HCT116 (cell line): ENCODE measurements at regions not wholly inside any gene's neighbourhood (a gene's known extent, or its start where the extent isn't known, plus 50 kb on each side); places are given as distances from the start of the nearest gene placed in this dataset.

ENCODE experiments used
- EZH2phosphoT487 ChIP-seq: fragments of 200-600 bp; IDR thresholded peaks from 2 replicates; pipeline ENCODE4 v1.6.1; 2018; ENCODE audit warnings: antibody characterized with exemption, borderline replicate concordance
- POLR2A ChIP-seq: IDR thresholded peaks from 2 replicates; pipeline ENCODE4 v1.7.0; 2011; ENCODE audit warnings: borderline replicate concordance; ENCODE audit not compliant: insufficient read depth, insufficient read length; ENCODE audit errors: extremely low read depth
- POLR2AphosphoS5 ChIP-seq: IDR thresholded peaks from 2 replicates; pipeline ENCODE4 v1.6.1; 2011; ENCODE audit warnings: mild to moderate bottlenecking, low read depth, low read length, moderate library complexity
- RAD21 ChIP-seq: IDR thresholded peaks from 2 replicates; pipeline ENCODE4 v1.6.1; 2012; ENCODE audit warnings: low read depth, mild to moderate bottlenecking
- TCF7L2 ChIP-seq: IDR thresholded peaks from 2 replicates; pipeline ENCODE4 v1.7.0; 2011; ENCODE audit warnings: borderline replicate concordance, inconsistent platforms; ENCODE audit not compliant: insufficient read depth, insufficient read length; ENCODE audit errors: extremely low read depth
- YY1 ChIP-seq: IDR thresholded peaks from 2 replicates; pipeline ENCODE4 v1.6.1; 2011; ENCODE audit warnings: low read length, low read depth, moderate library complexity, mild to moderate bottlenecking; ENCODE audit not compliant: insufficient replicate concordance; ENCODE audit errors: extremely low read depth
- ZNF274 ChIP-seq: fragments of 200-500 bp; sonication (Bioruptor generic); IDR thresholded peaks from 2 replicates; pipeline ENCODE4 v1.6.1; 2014; ENCODE audit warnings: mild to moderate bottlenecking, low read depth, low read length, inconsistent platforms
- TF ChIP-seq, protein P1 (sequence below): IDR thresholded peaks from 2 replicates; pipeline ENCODE4 v1.6.1; 2012; ENCODE audit warnings: low read depth
- TF ChIP-seq, protein P2 (sequence below), 3 experiments: fragments of 200-600 bp in 1 of 3; sonication (generic) in 1 of 3; IDR thresholded peaks in 2 of 3; conservative IDR thresholded peaks in 1 of 3; 2 replicates each; pipeline ENCODE4 v1.5.1; 2012 to 2017; ENCODE audit warnings: low read depth in 2 of 3, low read length in 2 of 3, antibody characterized with exemption in 1 of 3, borderline replicate concordance in 1 of 3, control low read depth in 1 of 3, mild to moderate bottlenecking in 1 of 3, mixed read lengths in 1 of 3, mixed run types in 1 of 3, moderate library complexity in 1 of 3; ENCODE audit not compliant: insufficient read depth in 1 of 3
- TF ChIP-seq, protein P3 (sequence below): IDR thresholded peaks from 2 replicates; pipeline ENCODE4 v1.6.1; 2011; ENCODE audit warnings: mild to moderate bottlenecking, low read length, moderate library complexity; ENCODE audit not compliant: insufficient replicate concordance; ENCODE audit errors: extremely low read depth
- TF ChIP-seq, protein P4 (sequence below): IDR thresholded peaks from 2 replicates; pipeline ENCODE4 v1.6.1; 2012

DNA sequence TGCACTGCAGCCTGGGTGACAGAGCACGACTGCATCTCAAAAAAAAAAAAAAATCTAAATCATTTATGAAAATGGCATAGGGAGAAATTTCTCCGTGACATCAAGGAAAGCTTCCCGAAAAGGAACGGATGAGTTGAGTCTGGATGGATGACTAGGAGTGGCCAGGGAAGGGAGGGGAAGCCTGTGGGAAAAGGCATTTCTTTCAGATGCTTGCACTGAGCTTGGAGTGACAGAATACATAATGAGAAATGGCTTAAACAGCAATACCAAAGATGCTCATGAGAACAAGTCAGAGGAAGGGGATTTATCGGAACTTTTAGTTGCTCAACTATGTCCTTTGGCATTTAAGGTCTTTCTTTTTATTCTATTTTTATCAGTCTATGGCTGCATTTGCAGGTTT, 1369.2 kb upstream of the TMEM132C start:
- TF ChIP-seq, protein P1, sequence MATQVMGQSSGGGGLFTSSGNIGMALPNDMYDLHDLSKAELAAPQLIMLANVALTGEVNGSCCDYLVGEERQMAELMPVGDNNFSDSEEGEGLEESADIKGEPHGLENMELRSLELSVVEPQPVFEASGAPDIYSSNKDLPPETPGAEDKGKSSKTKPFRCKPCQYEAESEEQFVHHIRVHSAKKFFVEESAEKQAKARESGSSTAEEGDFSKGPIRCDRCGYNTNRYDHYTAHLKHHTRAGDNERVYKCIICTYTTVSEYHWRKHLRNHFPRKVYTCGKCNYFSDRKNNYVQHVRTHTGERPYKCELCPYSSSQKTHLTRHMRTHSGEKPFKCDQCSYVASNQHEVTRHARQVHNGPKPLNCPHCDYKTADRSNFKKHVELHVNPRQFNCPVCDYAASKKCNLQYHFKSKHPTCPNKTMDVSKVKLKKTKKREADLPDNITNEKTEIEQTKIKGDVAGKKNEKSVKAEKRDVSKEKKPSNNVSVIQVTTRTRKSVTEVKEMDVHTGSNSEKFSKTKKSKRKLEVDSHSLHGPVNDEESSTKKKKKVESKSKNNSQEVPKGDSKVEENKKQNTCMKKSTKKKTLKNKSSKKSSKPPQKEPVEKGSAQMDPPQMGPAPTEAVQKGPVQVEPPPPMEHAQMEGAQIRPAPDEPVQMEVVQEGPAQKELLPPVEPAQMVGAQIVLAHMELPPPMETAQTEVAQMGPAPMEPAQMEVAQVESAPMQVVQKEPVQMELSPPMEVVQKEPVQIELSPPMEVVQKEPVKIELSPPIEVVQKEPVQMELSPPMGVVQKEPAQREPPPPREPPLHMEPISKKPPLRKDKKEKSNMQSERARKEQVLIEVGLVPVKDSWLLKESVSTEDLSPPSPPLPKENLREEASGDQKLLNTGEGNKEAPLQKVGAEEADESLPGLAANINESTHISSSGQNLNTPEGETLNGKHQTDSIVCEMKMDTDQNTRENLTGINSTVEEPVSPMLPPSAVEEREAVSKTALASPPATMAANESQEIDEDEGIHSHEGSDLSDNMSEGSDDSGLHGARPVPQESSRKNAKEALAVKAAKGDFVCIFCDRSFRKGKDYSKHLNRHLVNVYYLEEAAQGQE: no peak
- TF ChIP-seq, protein P2, sequence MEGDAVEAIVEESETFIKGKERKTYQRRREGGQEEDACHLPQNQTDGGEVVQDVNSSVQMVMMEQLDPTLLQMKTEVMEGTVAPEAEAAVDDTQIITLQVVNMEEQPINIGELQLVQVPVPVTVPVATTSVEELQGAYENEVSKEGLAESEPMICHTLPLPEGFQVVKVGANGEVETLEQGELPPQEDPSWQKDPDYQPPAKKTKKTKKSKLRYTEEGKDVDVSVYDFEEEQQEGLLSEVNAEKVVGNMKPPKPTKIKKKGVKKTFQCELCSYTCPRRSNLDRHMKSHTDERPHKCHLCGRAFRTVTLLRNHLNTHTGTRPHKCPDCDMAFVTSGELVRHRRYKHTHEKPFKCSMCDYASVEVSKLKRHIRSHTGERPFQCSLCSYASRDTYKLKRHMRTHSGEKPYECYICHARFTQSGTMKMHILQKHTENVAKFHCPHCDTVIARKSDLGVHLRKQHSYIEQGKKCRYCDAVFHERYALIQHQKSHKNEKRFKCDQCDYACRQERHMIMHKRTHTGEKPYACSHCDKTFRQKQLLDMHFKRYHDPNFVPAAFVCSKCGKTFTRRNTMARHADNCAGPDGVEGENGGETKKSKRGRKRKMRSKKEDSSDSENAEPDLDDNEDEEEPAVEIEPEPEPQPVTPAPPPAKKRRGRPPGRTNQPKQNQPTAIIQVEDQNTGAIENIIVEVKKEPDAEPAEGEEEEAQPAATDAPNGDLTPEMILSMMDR (IDR thresholded peaks at IDR 0.05 in 2 of 3, conservative IDR thresholded peaks at IDR 0.05 in 1 of 3; ENCODE audit: borderline replicate concordance in 1 of 3, insufficient read depth in 1 of 3, low read depth in 2 of 3, low read length in 2 of 3): no peak
- TF ChIP-seq ZNF274: no peak
- TF ChIP-seq POLR2AphosphoS5: no peak
- no peak for TF ChIP-seq POLR2A
- no peak for TF ChIP-seq EZH2phosphoT487
- no peak for TF ChIP-seq RAD21
- TF ChIP-seq YY1: no peak
- TF ChIP-seq, protein P3, sequence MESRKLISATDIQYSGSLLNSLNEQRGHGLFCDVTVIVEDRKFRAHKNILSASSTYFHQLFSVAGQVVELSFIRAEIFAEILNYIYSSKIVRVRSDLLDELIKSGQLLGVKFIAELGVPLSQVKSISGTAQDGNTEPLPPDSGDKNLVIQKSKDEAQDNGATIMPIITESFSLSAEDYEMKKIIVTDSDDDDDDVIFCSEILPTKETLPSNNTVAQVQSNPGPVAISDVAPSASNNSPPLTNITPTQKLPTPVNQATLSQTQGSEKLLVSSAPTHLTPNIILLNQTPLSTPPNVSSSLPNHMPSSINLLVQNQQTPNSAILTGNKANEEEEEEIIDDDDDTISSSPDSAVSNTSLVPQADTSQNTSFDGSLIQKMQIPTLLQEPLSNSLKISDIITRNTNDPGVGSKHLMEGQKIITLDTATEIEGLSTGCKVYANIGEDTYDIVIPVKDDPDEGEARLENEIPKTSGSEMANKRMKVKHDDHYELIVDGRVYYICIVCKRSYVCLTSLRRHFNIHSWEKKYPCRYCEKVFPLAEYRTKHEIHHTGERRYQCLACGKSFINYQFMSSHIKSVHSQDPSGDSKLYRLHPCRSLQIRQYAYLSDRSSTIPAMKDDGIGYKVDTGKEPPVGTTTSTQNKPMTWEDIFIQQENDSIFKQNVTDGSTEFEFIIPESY: no peak
- TF ChIP-seq, protein P4, sequence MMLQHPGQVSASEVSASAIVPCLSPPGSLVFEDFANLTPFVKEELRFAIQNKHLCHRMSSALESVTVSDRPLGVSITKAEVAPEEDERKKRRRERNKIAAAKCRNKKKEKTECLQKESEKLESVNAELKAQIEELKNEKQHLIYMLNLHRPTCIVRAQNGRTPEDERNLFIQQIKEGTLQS: no peak
- no peak for TF ChIP-seq TCF7L2
